Heart right ventricle (tissue), 16 donors: ENCODE measurements at regions not wholly inside any gene's neighbourhood (a gene's known extent, or its start where the extent isn't known, plus 50 kb on each side); places are given as distances from the start of the nearest gene placed in this dataset.

ENCODE experiments used
- ATAC-seq, 8 donors: fragments of 200-7000 bp; cut with Tn5 transposase; one replicate each; pipeline ENCODE4 v1.9.1; 2020; ENCODE audit warnings: mild to moderate bottlenecking in 8 of 8, moderate library complexity in 8 of 8, moderate number of reproducible peaks in 1 of 8
- DNase-seq, 2 donors: peaks; one replicate each; pipeline ENCODE4 v3.0.0-alpha.2; 2020
- H3K27ac ChIP-seq, 10 donors: fragments of 200-600 bp; sonication (generic) in 2 of 10; one replicate each; pipeline versions ENCODE4 v1.5.0 to v1.8.0; 2020 to 2022; ENCODE audit warnings: mild to moderate bottlenecking in 3 of 10
- H3K27me3 ChIP-seq, 7 donors: fragments of 200-600 bp; one replicate each; pipeline ENCODE4 v1.8.0; 2021 to 2022; ENCODE audit warnings: mild to moderate bottlenecking in 2 of 7
- H3K36me3 ChIP-seq, 9 donors: fragments of 200-600 bp; sonication (generic) in 1 of 9; one replicate each; pipeline versions ENCODE4 v1.5.0 to v1.8.0; 2020 to 2022; ENCODE audit warnings: mild to moderate bottlenecking in 2 of 9
- H3K4me1 ChIP-seq, 9 donors: fragments of 200-600 bp; sonication (generic) in 1 of 9; one replicate each; pipeline versions ENCODE4 v1.5.0 to v1.8.0; 2020 to 2022; ENCODE audit warnings: mild to moderate bottlenecking in 4 of 9
- H3K4me3 ChIP-seq, 10 donors: fragments of 200-600 bp; sonication (generic) in 2 of 10; one replicate each; pipeline versions ENCODE4 v1.5.0 to v1.8.0; 2020 to 2022; ENCODE audit warnings: mild to moderate bottlenecking in 7 of 10, moderate library complexity in 2 of 10
- H3K9me3 ChIP-seq, 11 donors: fragments of 200-600 bp in 10 of 11; sonication (generic) in 2 of 11; one replicate each; pipeline versions ENCODE4 v1.5.0 to v1.8.0; 2013 to 2022; ENCODE audit warnings: mild to moderate bottlenecking in 2 of 11, control low read depth in 1 of 11, moderate library complexity in 1 of 11
- WGBS, 2 donors: extraction: QIAGEN DNeasy Blood & Tissue Kit; methylation state at CpG; one replicate each; pipeline ENCODE4 v1.1.7; 2013; ENCODE audit warnings: inconsistent platforms in 1 of 2; 5-methylcytosine and 5-hydroxymethylcytosine counted together
- intact Hi-C, 10 donors: fragments of 100-400 bp; cut with DNase I; formaldehyde crosslinking; loops; one replicate each; pipeline versions ENCODE4 v1.11.1 to v1.14.2; 2022
- TF ChIP-seq, protein P1 (sequence below), 9 donors: fragments of 200-600 bp; sonication (generic) in 2 of 9; IDR thresholded peaks; one replicate each; pipeline versions ENCODE4 v1.5.0 to v1.8.0; 2021 to 2022; ENCODE audit warnings: antibody characterized with exemption in 9 of 9, mild to moderate bottlenecking in 5 of 9, moderate library complexity in 1 of 9
- donor health status: Arrhythmogenic right ventricular cardiomyopathy.
- donor health status: ischemic (EF 13 %, LVEDD 7.1; RV severe dilation, severe dysfunction).
- donor health status: healthy with polysubstance abuse.
- donor health status: DM: no; HTN: yes; CAD: no.
- donor health status: DM: no; HTN: no; CAD: no.
- donor health status: ischemic (EF 25% LVEDD 6.9; RV normal size, moderate dysfunction).
- donor health status: ischemic (EF 25% LVEDD 5.7; RV mildly dilated, moderate dysfunction).
- donor health status: healthy.
- donor health status: DM: yes; HTN: yes; CAD: no.
- donor health status: Ischemic cardiomyopathy.
- donor health status: ischemic (EF 35%, LVEDD 5.7; RV mildly dilated, moderate dysfunction).
- donor health status: nonischemic (EF 11% LVEDD 7.7; RV severe dilation, severe dysfunction).
- donor health status: DM: yes; HTN: yes; CAD: no.
- donor health status: PGD.
- donor health status: ischemic (EF 29% LVEDD 5.4; RV normal size, mild dysfunction).
- donor health status: nonischemic (EF 23%, LVEDD 6.1; RV moderate dilation, normal function).

DNA sequence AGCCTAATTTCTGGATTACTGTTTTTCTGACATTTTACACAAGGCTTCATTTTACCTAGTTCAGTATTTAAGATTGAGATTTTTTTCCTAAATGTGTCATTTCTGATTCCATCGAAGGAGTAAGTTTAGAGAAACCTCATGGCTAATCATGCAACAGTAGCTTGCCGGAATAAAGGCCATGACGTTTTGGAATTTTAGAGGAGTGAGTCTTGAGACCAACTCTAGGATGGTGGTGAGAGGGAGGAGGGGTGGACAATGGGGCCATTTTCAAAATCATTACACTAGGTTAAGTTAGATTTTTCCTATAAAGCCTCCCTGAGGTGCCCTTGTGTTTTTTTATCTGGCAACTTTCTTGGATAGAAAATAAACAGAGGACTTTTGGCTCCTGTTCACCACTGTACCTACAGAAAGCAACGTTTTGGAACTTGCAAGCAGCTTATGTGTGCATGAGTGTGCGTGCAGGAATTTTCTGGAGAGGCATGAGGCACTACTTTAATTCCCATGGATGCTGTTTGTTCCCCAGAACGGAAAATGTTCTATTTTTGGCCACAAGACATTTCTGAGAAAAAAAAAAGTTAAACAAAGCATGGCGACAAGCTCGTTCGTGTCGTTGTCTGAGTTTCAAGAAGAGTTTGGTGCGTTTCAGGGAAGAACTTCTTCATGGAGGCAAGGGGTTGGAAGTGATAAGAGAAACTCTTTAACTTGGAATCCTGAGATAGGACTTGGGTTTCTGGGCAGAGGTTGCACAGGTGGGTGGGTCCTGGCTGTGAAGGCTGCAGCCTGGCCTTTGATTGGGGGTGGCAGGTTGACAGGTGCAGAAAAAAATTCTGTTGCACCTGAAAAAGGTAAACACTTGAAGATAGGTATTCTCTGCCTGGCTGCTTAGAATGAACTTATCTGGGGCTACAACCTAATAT is 178.1 kb downstream of the PTEN start:
- 36 to 38% methylated on average over 11 of the region's 11 CpGs for WGBS, 2 donors
- ATAC-seq, result peak in 5 of 8 donors; percentile 35 to 67 (median 47)
- intact Hi-C loops, result loop anchor here in 3 of 10 donors (5.0 to 10.0 kb wide), 4 partner anchors 116 to 343 kb away; partner anchors contain the start of genes KLLN (in 1 of the 3) and PTEN (in 1 of the 3)
- DNase-seq, result peak in 1 of 2 donors; percentile 15
- H3K9me3 ChIP-seq, result no peaks in the 10 kb centered on the region
- H3K36me3 ChIP-seq, result no peaks in the 10 kb centered on the region
- TF ChIP-seq, protein P1, sequence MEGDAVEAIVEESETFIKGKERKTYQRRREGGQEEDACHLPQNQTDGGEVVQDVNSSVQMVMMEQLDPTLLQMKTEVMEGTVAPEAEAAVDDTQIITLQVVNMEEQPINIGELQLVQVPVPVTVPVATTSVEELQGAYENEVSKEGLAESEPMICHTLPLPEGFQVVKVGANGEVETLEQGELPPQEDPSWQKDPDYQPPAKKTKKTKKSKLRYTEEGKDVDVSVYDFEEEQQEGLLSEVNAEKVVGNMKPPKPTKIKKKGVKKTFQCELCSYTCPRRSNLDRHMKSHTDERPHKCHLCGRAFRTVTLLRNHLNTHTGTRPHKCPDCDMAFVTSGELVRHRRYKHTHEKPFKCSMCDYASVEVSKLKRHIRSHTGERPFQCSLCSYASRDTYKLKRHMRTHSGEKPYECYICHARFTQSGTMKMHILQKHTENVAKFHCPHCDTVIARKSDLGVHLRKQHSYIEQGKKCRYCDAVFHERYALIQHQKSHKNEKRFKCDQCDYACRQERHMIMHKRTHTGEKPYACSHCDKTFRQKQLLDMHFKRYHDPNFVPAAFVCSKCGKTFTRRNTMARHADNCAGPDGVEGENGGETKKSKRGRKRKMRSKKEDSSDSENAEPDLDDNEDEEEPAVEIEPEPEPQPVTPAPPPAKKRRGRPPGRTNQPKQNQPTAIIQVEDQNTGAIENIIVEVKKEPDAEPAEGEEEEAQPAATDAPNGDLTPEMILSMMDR (IDR thresholded peaks at IDR 0.05), result no peak
- peak overlapping the region in 1 of 10 donors; percentile 9 for H3K4me3 ChIP-seq
- peaks cover 3 to 67% (median 18%) of the 10 kb centered on the region in 9 donors for H3K4me1 ChIP-seq
- no peaks in the 10 kb centered on the region for H3K27me3 ChIP-seq
- H3K27ac ChIP-seq, result peak overlapping the region in 6 of 10 donors; percentile 6 to 65 (median 28)

DNA sequence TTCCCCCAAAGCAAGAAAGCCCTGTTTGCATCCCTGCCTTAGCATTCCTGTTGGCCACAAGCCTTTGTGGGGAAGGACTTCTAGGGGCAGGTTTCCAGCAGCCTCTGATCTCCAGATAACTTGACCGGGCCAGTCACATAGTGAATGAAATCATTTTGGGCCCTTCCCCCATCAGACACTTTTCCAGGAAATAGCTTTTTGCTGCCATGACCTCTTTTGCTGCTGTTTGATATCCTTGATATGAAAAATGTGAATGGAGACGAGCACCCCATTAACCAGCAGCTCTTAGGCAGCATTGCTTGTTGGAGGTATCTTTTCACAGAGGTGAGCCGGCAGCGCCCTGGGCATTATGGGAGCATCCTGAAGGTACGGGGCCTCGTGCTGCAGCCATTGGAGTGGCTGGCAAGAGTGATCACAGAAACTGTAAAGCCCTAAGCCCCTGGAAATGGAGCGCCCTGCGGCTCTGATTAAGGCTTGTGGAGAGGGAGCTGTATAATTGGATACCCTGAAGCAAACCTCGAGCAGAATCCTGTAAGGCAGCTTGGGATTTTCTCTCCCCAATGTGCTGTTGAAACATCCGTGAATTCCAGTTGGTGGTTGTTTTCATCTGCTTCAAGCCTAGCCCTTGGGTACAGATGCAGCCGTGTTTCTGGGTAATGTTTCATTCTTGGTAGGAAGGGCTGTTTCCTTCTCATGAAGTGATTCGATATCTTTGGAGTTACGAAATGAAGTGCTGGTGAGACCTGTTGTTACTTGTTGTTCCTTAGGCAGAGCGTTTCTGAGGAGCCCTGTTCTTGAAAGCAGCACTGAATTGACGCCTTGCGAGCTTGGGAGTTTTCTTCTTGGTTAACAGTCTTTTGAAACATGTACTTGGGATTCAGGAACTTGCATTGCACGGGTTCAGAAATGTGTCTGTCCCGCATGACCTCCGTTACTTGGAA is 179.0 kb downstream of the PTEN start:
- H3K4me1 ChIP-seq, result peaks cover 3 to 71% (median 18%) of the 10 kb centered on the region in 9 donors
- TF ChIP-seq, protein P1 (IDR thresholded peaks at IDR 0.05), result no peak
- H3K27me3 ChIP-seq, result no peaks in the 10 kb centered on the region
- no peak overlapping the region for H3K4me3 ChIP-seq
- 68 to 84% methylated on average over 19 of the region's 19 CpGs for WGBS, 2 donors
- no peaks in the 10 kb centered on the region for H3K9me3 ChIP-seq
- DNase-seq (peak in 1 of 2 donors; percentile 17), ATAC-seq (peak in 5 of 8 donors; percentile 38 to 71 (median 65))
- H3K27ac ChIP-seq, result peak overlapping the region in 6 of 10 donors; percentile 26 to 65 (median 44)
- intact Hi-C loops, result loop anchor here in 3 of 10 donors (5.0 to 10.0 kb wide), 4 partner anchors 115 to 342 kb away; partner anchors contain the start of genes KLLN (in 1 of the 3) and PTEN (in 1 of the 3)
- H3K36me3 ChIP-seq, result no peaks in the 10 kb centered on the region

DNA sequence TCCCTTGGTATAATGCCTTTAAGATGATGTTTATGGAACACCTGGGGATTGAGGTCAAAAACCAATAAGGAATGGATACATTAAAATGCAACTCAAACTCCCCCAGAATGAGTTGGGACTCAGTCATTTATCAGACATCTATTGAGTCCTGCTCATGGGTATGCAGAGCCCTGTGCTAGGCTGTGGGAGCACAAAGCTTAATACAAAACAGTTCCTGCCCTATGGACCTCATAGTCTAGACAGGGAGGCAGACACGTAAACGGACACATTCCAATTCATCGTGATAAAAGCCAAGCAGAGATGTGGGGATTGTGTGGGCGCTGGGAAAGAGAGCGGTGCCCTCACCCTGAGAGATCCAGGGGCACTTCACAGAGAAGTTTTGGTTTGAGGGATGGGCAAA is 181.7 kb downstream of the PTEN start:
- peaks cover 3 to 74% (median 18%) of the 10 kb centered on the region in 9 donors for H3K4me1 ChIP-seq
- H3K27ac ChIP-seq, result peak overlapping the region in 7 of 10 donors; percentile 2 to 71 (median 56)
- TF ChIP-seq, protein P1 (IDR thresholded peaks at IDR 0.05), result no peak
- DNase-seq, result no peak
- WGBS, 2 donors, result 70 to 71% methylated on average over 5 of the region's 5 CpGs
- H3K4me3 ChIP-seq, result no peak overlapping the region
- H3K27me3 ChIP-seq, result no peaks in the 10 kb centered on the region
- no peaks in the 10 kb centered on the region for H3K9me3 ChIP-seq
- ATAC-seq, result peak in 1 of 8 donors; percentile 29
- H3K36me3 ChIP-seq, result no peaks in the 10 kb centered on the region
- intact Hi-C loops, result loop anchor here in 3 of 10 donors (5.0 to 10.0 kb wide), 5 partner anchors 102 to 340 kb away; partner anchors contain the start of genes KLLN (in 2 of the 3) and PTEN (in 2 of the 3)
